22Rv1 (cell line): ENCODE measurements at regions not wholly inside any gene's neighbourhood (a gene's known extent, or its start where the extent isn't known, plus 50 kb on each side); places are given as distances from the start of the nearest gene placed in this dataset.

Experiments used
- CTCF ChIP-seq: fragments of 450-650 bp; IDR thresholded peaks from 2 replicates; pipeline ENCODE4 v1.5.1; 2017; ENCODE audit warnings: mild to moderate bottlenecking
- ZFX ChIP-seq: fragments of 450-650 bp; IDR thresholded peaks from 2 replicates; pipeline ENCODE4 v1.6.1; 2017; ENCODE audit warnings: antibody characterized with exemption, borderline replicate concordance

- TF ChIP-seq CTCF (no peak), ZFX (no peak)
These were observed 441.2 kb upstream of the ZNF804A start for GRCh38 chr2:184157141-184157540.
